HK-2 (cell line): ENCODE measurements at regions not wholly inside any gene's neighbourhood (a gene's known extent, or its start where the extent isn't known, plus 50 kb on each side); places are given as distances from the start of the nearest gene placed in this dataset.

Source experiments
- DNase-seq: peaks from one replicate; pipeline ENCODE4 v3.0.0-alpha.2; 2018; ENCODE audit not compliant: unreplicated experiment

DNA sequence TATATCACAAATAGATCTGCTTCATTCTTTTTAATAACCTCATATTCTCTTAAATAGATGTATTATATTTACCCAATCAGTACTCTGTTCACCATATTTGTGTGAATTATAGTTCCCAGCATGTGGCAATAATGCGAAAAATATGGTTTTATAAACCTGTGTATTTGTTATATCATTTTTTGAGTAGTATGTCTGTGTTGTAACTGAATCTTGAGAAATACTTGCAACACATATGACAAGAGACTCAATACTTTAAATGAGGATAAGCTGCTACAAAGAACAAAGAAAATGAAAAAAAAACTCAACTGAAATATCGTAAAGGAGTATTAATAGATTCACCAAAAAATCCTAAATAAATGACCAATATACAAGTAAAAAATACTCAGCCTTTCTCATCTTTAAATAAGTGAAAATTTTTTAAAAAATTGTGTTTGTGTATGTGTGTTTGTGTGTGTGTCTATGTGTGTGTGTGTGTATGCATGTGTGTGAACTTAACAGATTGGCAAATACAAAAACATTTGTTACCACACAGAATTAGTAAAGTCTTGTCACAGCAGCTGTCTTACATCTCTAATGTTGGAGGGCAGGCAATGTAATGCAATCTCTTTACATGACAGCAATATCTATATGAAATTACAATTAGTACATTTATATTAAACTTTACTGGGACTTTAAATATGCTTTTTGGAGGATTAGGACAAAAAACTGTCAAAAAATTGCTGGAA lies 441.9 kb upstream of the MGAT4C start:
- DNase-seq, result no peak

DNA sequence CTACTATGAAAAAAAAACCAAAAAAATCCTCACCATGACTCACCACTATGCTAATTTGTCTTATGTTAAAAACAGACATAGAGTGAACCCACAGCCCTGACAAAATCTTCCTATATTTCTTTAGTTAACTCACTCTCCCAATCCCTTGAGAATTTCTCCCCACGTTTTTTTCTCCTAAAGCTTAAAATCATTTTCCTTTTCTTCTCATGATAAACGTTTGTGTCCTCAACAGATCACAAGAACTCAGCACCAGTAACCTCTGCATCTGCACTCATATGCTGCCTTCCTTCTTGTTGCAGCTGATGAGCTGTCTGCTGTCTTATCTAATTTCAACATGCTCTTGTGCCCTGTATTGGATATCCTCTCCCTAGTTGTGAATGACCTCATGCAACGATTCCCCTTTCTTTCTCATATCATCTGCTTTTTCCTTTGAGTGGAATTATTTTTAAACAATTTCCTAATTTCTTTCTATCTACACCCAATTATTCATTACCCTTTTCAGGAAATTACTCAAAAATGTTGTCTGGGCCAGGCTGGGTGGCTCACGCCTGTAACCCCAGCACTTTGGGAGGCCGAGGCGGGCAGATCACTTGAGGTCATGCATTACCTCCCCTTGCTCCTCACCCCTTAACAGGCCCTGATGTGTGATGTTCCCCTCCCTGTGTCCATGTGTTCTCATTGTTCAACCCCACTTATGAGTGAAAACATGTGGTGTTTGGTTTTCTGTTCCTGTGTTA lies 427.5 kb upstream of the MGAT4C start:
- DNase-seq, result no peak

DNA sequence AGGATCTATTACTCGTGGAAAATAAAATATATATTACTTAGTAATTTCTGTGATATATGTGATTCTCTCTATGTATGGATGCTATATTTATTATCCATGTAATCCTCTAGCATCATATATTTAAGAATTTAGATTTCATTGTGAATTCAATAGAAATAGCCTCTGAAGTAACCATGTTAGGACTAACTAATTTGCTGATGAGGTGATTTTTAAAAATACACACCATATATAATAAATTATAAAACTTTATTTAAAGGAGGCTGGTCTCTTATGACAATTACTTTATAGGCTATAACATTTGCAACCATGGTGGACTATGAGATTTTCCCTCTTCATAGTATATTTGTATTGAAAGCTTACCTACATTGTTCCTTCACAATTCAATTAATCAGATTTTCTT lies 424.9 kb upstream of the MGAT4C start:
- DNase-seq, result no peak

DNA sequence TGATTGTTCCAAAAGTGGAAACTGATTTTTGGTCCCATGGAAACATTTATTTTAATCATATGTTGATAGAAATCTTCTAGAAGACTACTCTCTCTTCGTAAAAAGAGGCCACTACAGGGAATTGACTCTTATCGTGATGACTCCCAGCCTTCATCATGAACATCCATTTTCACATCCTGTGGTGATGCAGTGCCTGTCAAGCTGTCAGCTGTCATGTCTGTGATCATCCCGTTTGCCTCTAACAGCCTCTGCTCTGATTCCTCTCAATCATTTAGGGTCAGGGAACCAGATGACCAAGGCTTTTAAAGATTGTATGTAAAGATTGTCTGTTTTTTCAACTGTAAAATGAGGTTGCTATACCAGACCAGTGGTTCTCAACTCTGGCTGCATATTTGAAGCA lies 419.0 kb upstream of the MGAT4C start:
- DNase-seq, result no peak

DNA sequence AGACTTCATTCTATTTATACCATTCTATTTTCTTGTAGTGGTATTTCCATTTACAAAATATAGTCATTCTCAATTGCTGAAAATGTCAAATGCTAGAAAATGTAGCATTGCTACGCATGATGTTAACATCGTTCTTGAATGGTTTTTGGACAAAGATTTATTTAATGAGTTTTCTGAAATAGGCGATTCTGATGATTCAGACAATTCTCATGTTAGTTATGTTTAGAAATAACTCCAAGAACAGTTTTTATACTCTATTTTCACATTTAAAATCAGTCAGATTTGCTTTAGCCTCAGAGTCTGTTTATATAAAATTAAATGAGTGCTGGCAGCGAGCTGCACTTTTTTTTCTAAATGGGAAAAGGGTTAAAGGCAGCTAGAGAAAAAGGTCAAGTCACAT lies 414.8 kb upstream of the MGAT4C start:
- no peak for DNase-seq

DNA sequence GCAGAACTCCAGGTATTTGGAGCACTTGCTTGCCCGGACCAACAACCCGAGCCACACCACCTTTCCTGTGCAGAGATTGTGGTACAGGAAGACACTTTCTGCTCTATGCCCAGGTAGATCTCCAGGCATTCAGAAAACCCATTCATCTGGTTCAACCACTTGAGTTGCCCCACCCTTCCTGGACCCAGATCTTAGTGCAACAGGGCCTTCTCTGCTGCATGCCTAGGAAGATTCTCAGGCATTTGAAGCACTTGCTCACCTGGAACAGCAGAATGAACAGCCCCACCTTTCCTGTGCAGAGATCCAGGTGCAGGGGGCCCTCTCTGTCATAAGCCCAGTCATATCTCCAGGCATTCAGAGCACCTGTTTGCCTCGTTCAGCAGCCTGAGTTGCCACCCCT lies 412.8 kb upstream of the MGAT4C start:
- DNase-seq, result no peak

DNA sequence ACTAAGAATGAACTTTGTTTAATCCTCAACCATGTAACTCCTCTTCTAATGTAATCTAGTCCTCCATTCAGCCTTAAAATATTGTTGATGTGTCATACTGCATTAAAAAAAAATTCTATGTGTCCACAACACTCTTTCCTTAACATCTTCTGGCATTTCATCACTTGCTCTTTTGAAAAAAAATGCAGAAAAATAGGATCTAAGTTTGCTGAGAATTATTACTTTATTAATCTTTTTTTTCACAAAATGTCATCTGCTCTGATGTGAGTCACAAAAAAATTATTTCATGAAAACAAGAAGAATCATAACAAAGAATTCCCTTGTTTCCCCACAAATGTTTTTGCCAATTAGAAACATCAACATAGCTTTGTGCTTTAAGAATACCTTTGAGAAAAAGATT lies 410.1 kb upstream of the MGAT4C start:
- DNase-seq, result no peak

DNA sequence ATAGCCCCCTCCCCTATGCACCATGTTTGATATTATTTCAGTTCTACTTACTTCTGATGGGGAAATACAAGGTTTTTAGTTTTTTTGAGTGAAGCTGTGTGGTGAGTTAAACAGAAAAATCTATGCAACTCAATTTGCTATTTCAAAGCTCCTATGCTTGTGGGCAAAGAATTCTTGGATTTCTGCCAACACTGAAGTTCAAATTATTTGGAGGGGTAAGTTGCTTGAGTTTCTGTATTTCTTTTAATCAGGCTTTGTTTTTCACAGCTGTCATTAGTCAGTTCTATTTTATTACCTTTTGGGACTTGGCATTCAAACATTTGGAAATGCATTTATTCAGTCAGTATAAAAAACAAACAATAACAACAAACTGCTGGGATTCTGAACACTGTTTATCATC lies 407.5 kb upstream of the MGAT4C start:
- no peak for DNase-seq

DNA sequence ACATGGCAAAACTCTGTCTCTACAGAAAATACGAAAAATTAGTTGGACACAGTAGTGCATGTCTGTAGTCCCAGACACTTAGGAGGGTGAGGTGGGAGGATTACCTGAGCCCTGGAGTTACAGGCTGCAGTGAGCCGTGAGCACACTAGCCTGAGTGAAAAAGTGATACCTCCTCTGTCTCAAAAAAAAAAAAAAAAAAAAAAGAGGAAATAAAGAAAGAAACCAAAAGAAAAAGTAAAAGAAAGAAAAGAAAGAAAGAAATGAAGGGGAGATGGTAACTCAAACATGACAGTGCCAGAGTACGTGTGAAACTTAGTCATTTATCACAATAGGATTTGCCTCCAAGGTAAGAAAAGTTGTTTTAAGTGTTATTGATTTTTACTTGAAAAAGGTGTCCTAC lies 407.0 kb upstream of the MGAT4C start:
- DNase-seq, result no peak

DNA sequence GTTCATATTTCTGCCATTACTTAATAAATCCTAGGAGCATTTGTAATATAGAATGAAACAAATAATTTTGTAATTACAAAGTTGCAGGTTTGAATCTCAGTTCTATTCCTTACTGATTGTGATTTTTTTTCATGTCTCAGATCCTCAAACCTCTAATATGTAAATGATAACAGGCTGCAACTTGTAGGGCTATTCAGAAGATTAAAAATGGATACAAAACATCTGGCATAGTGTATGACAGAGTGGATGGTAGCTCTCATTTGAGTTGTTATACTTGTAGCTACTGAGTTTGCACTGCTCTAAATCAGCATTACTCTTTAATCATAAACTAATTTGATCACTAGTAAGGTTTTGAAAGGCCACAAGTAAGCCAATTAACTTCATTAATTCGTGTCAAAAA lies 406.3 kb upstream of the MGAT4C start:
- no peak for DNase-seq

DNA sequence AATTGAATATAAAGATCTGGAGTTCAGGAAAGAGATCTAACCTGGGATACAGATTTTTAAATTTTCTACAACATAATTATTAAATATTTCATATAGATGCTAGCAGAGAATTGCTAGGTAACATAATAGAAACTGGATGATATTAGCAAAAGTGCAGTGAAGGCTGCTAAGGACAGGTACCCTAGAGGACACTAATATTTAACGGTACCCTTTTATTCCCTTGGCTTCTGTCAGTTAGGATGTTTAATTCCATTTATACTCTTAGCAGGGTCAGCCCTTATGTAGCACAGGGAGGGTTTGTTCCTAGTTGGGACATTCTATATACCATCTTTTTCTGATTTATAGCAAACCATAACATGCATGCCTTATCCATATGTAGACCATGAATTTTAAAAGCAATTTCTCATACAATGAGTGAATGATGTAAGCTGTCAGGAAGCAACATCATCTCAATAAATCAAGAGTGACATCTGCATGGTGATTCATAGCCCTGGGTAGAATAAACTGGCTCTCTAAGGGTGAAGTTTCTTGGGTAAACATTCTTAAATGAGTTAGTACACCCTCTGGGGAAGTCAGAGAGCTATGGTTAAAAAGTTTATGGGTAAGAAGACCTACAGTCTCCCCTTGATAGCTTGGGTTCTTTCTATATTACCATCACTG lies 404.4 kb upstream of the MGAT4C start:
- DNase-seq, result no peak

DNA sequence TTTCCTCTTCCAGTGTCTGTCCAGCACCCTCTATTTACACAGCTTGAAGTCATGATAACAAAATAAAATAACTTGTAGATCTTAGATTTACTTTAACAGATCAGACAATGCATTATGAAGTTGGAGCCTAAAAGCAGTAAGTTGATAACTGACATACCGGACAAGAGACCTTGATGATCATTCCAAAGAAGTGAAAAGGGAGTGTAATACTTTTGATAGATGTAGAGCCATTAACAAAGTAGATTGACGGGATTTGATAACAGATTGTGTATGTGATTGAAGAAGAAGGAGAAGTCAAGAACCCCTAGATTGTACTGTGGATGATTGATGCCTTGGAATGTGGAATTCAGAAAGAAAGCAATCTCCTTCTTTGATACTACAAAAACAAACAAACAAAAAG lies 403.8 kb upstream of the MGAT4C start:
- no peak for DNase-seq

DNA sequence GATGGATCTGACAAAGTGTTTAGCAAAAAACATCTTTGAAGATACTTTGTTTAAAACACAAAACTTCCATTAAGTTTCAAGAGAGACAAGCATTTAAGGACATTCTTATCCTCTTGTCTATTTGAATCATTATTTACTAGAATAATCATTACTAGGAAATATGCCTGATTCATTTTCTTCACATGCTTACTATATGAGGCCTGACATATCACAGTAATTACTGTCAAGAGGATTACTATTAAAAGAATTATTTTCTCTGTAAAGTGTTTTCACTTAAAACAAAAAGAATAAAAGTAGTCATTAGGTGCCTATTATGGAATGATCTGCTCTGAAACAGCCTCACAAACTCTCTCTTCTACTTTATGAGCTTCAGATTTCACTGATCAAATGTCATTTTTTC lies 402.1 kb upstream of the MGAT4C start:
- DNase-seq, result no peak

DNA sequence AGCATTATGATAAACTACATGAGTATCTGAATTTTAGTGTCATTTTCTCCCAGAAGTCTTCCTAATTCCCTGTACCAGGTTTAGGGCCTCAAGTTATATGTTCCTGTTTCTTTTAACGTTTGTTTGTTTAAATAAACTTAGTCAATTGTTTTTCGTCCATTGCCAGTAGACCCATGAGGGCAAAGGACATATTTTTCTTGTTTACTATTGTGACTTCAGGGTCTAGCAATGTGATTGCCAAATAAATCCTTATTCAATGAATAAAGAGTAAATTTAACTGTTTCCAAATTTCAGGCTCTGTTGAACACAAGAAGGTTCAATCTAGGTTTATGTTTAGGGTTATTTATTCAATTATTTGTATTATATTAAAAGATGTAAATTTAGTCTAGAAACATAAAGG lies 391.6 kb upstream of the MGAT4C start:
- no peak for DNase-seq

DNA sequence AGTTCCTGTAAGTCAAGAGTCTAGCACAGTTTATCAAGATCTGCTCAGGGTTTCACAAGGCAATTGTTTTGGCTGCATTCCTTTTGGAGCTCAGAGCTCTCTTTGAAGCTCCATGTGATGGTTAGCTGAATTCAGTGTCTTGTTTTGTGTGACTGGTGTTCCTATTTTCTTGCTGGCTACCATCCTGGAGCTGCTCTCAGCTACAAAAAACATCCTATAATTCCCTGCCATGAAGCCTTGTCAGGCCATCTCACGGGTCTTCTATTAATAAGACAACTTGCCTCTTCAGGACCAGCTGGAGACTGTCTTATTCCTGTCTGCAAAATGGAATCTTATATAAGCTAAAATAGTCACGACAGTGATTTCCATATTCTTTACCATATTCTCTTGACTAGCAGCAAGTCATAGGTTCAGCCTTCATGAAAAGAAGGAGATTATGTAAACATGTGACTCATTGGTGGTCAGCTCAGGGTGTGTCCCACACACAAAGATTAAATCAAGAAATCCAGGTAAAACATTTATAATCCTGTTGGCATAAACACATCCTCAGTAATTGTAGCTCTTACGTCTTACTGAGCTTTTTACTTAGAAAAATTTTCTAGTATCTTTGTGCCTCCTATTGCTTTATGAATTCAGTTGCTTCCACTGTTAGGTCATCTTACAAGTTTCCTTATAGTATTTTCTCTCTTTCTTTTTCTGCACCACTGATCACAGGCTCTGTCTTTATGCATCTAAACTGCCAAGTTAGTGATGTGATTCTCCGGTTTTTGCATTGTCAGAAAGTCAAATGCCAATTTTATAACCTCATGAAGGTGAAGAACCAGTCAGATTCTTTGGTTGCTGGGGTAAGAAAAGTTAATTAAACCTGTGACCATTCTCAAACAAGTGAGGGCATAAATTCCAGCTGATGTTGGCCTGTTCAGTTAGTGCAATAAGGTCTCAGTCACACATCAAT lies 378.5 kb upstream of the MGAT4C start:
- no peak for DNase-seq

DNA sequence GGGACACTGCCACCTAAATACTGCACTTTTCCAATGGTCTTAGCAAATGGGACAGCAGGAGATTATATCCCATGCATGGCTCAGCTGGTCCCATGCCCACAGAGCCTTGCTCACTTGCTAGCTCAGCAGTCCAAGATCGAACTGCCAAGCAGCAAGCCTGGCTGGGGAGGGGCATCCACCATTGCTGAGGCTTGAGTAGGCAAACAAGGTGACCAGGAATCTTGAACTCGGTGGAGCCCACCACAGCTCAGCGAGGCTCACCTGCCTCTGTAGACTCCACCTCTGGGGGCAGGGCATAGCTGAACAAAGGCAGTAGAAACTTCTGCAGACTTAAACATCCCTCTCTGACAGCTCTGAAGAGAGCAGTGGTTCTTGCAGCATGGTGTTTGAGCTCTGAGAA lies 370.8 kb upstream of the MGAT4C start:
- DNase-seq, result no peak

DNA sequence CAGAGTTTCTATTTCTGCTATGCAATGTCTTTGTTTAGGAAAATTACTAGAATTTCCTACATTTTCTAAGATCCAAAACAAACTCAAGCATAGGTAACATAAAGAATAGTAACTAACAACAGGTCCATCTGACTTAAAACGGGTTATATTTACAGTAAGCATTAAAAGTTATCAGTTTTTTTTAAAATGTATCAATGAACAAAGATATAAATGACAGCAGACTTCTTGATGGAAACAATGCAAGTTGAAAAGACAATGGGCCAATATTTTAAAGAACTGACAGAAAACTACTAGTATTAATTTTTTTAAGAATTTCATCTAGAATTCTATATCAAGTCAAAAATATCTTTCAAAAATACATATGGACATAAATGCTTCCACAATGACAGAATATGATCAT lies 367.1 kb upstream of the MGAT4C start:
- DNase-seq, result no peak

DNA sequence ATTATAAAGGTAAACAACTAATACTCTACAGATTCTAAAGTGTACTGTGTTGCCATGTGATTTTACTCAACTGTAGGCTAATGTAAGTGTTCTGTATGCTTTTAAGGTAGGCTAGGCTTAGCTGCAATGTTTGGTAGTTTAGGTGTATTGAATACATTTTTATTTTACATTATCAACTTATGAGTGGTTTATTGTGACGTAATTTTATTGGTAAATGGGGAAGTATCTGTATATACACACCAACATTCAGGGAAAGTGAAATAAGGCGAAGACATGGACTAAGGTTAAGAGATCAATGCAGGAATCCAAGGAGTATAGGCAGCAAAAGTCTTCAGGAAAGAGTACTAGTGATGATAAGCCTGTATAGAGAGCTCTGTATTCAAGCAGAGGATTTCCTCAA lies 365.8 kb upstream of the MGAT4C start:
- DNase-seq, result no peak

DNA sequence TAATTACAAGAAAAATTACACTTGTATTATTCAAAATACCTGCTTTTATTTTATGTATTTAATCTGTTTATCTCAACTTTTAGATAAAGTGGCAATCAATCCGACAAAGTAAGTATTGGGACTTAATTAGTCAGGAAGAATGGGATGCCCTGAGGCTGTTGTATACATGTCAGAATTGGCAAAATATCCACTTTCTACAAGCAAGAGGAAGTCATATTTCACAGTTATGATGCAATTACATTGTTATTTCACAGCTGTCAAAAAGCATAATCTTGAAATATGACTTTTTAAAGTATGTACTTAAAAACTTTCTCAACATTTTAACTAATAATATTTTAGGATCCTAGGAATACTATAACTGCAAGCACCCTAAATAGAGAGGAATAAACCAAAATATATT lies 357.1 kb upstream of the MGAT4C start:
- no peak for DNase-seq

DNA sequence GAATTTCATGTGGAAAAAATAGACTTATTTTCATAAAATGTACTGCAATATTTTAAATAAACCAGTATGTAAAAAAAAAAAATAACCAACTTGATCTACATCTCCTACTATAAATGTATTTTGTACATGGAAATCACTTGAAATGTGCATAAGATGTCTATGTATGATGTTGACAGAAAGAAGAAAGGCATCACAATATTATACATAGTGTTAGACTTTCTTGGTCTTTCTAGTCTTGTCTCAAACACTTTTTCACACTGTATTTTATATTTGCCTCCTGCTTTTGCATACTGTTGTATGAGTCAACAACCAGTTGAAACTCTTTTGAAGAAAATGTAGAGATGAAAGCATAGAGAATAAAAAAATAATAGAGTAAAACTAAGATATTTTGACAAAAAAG lies 352.4 kb upstream of the MGAT4C start:
- no peak for DNase-seq

DNA sequence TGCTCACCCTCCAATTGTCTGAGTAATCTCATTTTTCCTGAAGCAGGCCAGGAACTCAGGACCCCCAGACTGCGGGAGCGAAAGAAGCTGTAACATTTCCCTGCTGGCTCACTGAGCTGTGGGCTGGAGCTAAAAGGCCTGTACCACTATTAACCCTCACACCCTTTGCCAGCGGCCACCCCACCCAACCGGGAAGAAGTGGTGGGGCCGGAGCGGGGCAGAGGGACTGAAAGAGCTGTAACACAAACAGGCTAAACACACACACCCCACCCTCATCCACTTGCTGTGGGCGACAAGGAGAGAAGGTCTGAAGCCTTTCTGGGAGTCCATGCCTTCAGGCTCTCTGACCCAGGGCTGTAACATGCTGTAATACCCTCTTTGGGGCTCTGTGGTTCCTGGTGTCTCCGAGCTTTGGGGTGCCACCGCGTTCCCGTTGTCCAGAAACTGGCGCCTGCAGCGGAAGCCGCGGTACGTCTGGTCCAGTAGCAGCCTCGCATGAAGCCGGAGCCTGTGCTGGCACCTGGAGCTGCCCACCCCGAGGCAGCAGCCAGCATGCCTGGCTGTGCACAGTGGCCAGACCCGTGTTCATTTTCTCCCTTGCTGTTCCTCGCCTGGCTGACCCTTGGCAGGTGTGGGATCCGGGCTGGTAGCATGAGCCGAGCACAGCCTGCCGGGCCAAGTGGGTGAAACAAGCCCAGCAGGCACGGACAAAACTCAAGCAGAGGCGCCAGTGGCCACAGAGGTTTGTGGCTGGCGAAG lies 345.5 kb upstream of the MGAT4C start:
- DNase-seq, result no peak
